Adrenal gland (tissue), 9 donors: ENCODE measurements at regions not wholly inside any gene's neighbourhood (a gene's known extent, or its start where the extent isn't known, plus 50 kb on each side); places are given as distances from the start of the nearest gene placed in this dataset.

Experiments used
- DNase-seq, 7 donors: peaks; one replicate each; pipeline ENCODE4 v3.0.0-alpha.2; 2019 to 2020
- H3K27ac ChIP-seq, 5 donors: fragments of 200-600 bp; sonication (generic) in 4 of 5; 1 replicate in 3 of 5; 2 replicates in 2 of 5; pipeline versions ENCODE4 v1.5.1 to v1.8.0; 2016 to 2020; ENCODE audit warnings: mild to moderate bottlenecking in 1 of 5
- H3K27me3 ChIP-seq: fragments of 200-600 bp; 2 replicates; pipeline ENCODE4 v1.8.0; 2021
- H3K36me3 ChIP-seq, 2 donors: fragments of 200-600 bp; replicated peaks in 1 of 2; 1 replicate in 1 of 2; 2 replicates in 1 of 2; pipeline versions ENCODE4 v1.5.1 to v1.8.0; 2018 to 2022
- H3K4me1 ChIP-seq, 2 donors: fragments of 200-600 bp; replicated peaks in 1 of 2; 1 replicate in 1 of 2; 2 replicates in 1 of 2; pipeline versions ENCODE4 v1.5.1 to v1.8.0; 2018 to 2021
- H3K4me3 ChIP-seq, 4 donors: fragments of 200-600 bp; sonication (generic) in 3 of 4; one replicate each; pipeline ENCODE4 v1.5.1; 2016 to 2018
- H3K9me3 ChIP-seq, 3 donors: fragments of 200-600 bp; sonication (generic) in 1 of 3; replicated peaks in 1 of 3; 1 replicate in 2 of 3; 2 replicates in 1 of 3; pipeline versions ENCODE4 v1.5.1 to v1.8.0; 2016 to 2021
- CTCF ChIP-seq, 6 experiments: fragments of 450-650 bp in 4 of 6; fragments of 200-600 bp in 2 of 6; sonication (generic) in 1 of 6; IDR thresholded peaks; 1 replicate in 5 of 6; 2 replicates in 1 of 6; pipeline versions ENCODE4 v1.5.1 to v1.8.0; 2016 to 2021; ENCODE audit warnings: antibody characterized with exemption in 6 of 6, mild to moderate bottlenecking in 2 of 6, moderate library complexity in 1 of 6
- POLR2A ChIP-seq, 2 donors: fragments of 450-650 bp; IDR thresholded peaks; one replicate each; pipeline ENCODE4 v1.6.1; 2017; ENCODE audit warnings: antibody characterized with exemption in 2 of 2, mild to moderate bottlenecking in 2 of 2, moderate library complexity in 1 of 2
- WGBS, 4 donors: extraction: QIAGEN DNeasy Blood & Tissue Kit in 2 of 4; methylation state at CpG; one replicate each; pipeline versions ENCODE4 v1.1.5 to v1.1.7; 2013 to 2017; 5-methylcytosine and 5-hydroxymethylcytosine counted together
- intact Hi-C, 2 donors: fragments of 100-400 bp; cut with DNase I; formaldehyde crosslinking; loops; one replicate each; pipeline versions ENCODE4 v1.14.1 to v1.15.0; 2022 to 2023
- donor health status: healthy with polysubstance abuse.
- donor health status: Bipolar disorder and iron deficiency.
- donor health status: DM: yes; HTN: yes; CAD: no.
- donor health status: DM: no; HTN: no; CAD: no.
- donor health status: DM: no; HTN: no; CAD: no.

- no peaks in the 10 kb centered on the region for H3K36me3 ChIP-seq
- no peaks in the 10 kb centered on the region for H3K4me1 ChIP-seq
- H3K9me3 ChIP-seq = no peaks in the 10 kb centered on the region
- H3K27me3 ChIP-seq = no peaks in the 10 kb centered on the region
- intact Hi-C loops = no loop called here
- H3K4me3 ChIP-seq = no peak overlapping the region
- TF ChIP-seq CTCF (IDR thresholded peaks at IDR 0.05) = no peak
- no peak for TF ChIP-seq POLR2A (IDR thresholded peaks at IDR 0.05)
- no peak overlapping the region for H3K27ac ChIP-seq
- WGBS, 4 donors = 43 to 60% (median 51%) methylated on average over 2 of the region's 2 CpGs
- no peak for DNase-seq
Observed at GRCh38 chr3:22981861-22982260, 221.3 kb upstream of the UBE2E2 start.

GRCh38 chr3:22982981-22983587, 220.0 kb upstream of the UBE2E2 start:
- no peaks in the 10 kb centered on the region for H3K4me1 ChIP-seq
- H3K27ac ChIP-seq = no peak overlapping the region
- H3K27me3 ChIP-seq = no peaks in the 10 kb centered on the region
- 36 to 49% (median 46%) methylated on average over 7 of the region's 7 CpGs for WGBS, 4 donors
- no peaks in the 10 kb centered on the region for H3K36me3 ChIP-seq
- no peaks in the 10 kb centered on the region for H3K9me3 ChIP-seq
- intact Hi-C loops = no loop called here
- no peak for TF ChIP-seq CTCF (IDR thresholded peaks at IDR 0.05)
- no peak for TF ChIP-seq POLR2A (IDR thresholded peaks at IDR 0.05)
- DNase-seq = no peak
- no peak overlapping the region for H3K4me3 ChIP-seq

- Histone ChIP-seq H3K4me3 (no peak overlapping the region), H3K27ac (no peak overlapping the region), H3K36me3 (no peaks in the 10 kb centered on the region), H3K9me3 (no peaks in the 10 kb centered on the region), H3K4me1 (no peaks in the 10 kb centered on the region), H3K27me3 (no peaks in the 10 kb centered on the region)
- TF ChIP-seq CTCF (IDR thresholded peaks at IDR 0.05) (no peak), POLR2A (IDR thresholded peaks at IDR 0.05) (no peak)
- intact Hi-C loops = no loop called here
- no peak for DNase-seq
Observed at GRCh38 chr3:22986958-22987357, 216.2 kb upstream of the UBE2E2 start.

- H3K4me1 ChIP-seq = no peaks in the 10 kb centered on the region
- no peaks in the 10 kb centered on the region for H3K9me3 ChIP-seq
- peak in 5 of 7 donors; percentile 16 to 62 (median 50) for DNase-seq
- no peak overlapping the region for H3K4me3 ChIP-seq
- TF ChIP-seq POLR2A (IDR thresholded peaks at IDR 0.05) = no peak
- TF ChIP-seq CTCF (IDR thresholded peaks at IDR 0.05) = no peak
- intact Hi-C loops = no loop called here
- no peaks in the 10 kb centered on the region for H3K36me3 ChIP-seq
- H3K27me3 ChIP-seq = no peaks in the 10 kb centered on the region
- H3K27ac ChIP-seq = no peak overlapping the region
Observed at GRCh38 chr3:22988566-22988965, 214.6 kb upstream of the UBE2E2 start.
